Ascending aorta (tissue), 2 donors: ENCODE measurements at regions not wholly inside any gene's neighbourhood (a gene's known extent, or its start where the extent isn't known, plus 50 kb on each side); places are given as distances from the start of the nearest gene placed in this dataset.

Experiments
- DNase-seq, 2 donors: peaks; one replicate each; pipeline ENCODE4 v3.0.0-alpha.2; 2019; ENCODE audit warnings: low spot score in 2 of 2
- H3K27ac ChIP-seq, 2 donors: fragments of 200-600 bp; sonication (generic); one replicate each; pipeline ENCODE4 v1.5.1; 2016 to 2017; ENCODE audit warnings: mild to moderate bottlenecking in 1 of 2
- H3K27me3 ChIP-seq: fragments of 200-600 bp; sonication (generic); one replicate; pipeline ENCODE4 v1.5.1; 2017
- H3K36me3 ChIP-seq, 2 donors: fragments of 200-600 bp; sonication (generic); one replicate each; pipeline ENCODE4 v1.5.1; 2016
- H3K4me1 ChIP-seq, 2 donors: fragments of 200-600 bp; sonication (generic); one replicate each; pipeline ENCODE4 v1.5.1; 2016 to 2017; ENCODE audit warnings: mild to moderate bottlenecking in 1 of 2
- H3K4me3 ChIP-seq, 2 donors: fragments of 200-600 bp; sonication (generic); one replicate each; pipeline ENCODE4 v1.5.1; 2016 to 2017; ENCODE audit warnings: mild to moderate bottlenecking in 1 of 2
- H3K9me3 ChIP-seq, 2 donors: fragments of 200-600 bp; sonication (generic); one replicate each; pipeline ENCODE4 v1.5.1; 2016
- CTCF ChIP-seq, 3 experiments: fragments of 200-600 bp in 2 of 3; fragments of 450-650 bp in 1 of 3; sonication (generic) in 2 of 3; IDR thresholded peaks; one replicate each; pipeline ENCODE4 v1.5.1; 2016 to 2019; ENCODE audit warnings: antibody characterized with exemption in 3 of 3, mild to moderate bottlenecking in 1 of 3, moderate library complexity in 1 of 3
- intact Hi-C: fragments of 100-400 bp; cut with DNase I; formaldehyde crosslinking; loops from one replicate; pipeline ENCODE4 v1.15.1; 2023

GRCh38 chr9:15361737-15362136 lies 54.7 kb upstream of the TTC39B start:
- DNase-seq = no peak
- Histone ChIP-seq H3K36me3 (no peaks in the 10 kb centered on the region), H3K4me3 (no peak overlapping the region), H3K27me3 (no peaks in the 10 kb centered on the region), H3K4me1 (no peaks in the 10 kb centered on the region), H3K9me3 (no peaks in the 10 kb centered on the region), H3K27ac (no peak overlapping the region)
- intact Hi-C loops = no loop called here
- no peak for TF ChIP-seq CTCF (IDR thresholded peaks at IDR 0.05)

GRCh38 chr9:15357050-15357653 lies 50.1 kb upstream of the TTC39B start:
- intact Hi-C loops = loop anchor here (10.0 kb wide), 2 partner anchors 58 to 248 kb away; no protein-coding TSS in a partner anchor
- no peak for TF ChIP-seq CTCF (IDR thresholded peaks at IDR 0.05)
- no peaks in the 10 kb centered on the region for H3K27me3 ChIP-seq
- DNase-seq = no peak
- H3K4me3 ChIP-seq = no peak overlapping the region
- H3K9me3 ChIP-seq = no peaks in the 10 kb centered on the region
- H3K36me3 ChIP-seq = no peaks in the 10 kb centered on the region
- no peak overlapping the region for H3K27ac ChIP-seq
- H3K4me1 ChIP-seq = no peaks in the 10 kb centered on the region
